ENCODE measurements at regions not wholly inside any gene's neighbourhood (a gene's known extent, or its start where the extent isn't known, plus 50 kb on each side); places are given as distances from the start of the nearest gene placed in this dataset.

DNA sequence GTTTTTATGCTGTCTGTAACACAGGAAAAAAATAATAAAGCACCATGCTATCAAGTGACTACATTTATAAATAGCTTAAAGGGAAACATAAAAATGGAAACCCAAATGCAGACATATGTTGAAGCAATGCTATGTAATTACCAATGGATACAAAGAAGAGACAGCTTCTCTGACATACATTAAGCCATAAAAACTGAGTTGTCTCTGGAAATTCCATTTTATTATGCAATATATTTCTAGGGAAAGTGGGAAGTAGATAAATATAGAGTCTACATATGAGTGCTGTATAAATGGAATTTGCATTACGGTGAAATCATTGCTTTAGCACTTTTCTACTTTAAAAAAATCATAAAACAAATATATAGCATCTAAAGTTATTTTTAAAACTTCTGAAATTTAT, 135.2 kb upstream of the COL11A1 start:
- Mint-ChIP-seq H3K36me3 (no peaks in the 10 kb centered on the region), H3K27ac (no peak overlapping the region), H3K9me3 (peaks cover 4% of the 10 kb centered on the region), H3K4me1 (no peaks in the 10 kb centered on the region), H3K4me3 (no peak overlapping the region)
- DNase-seq (ENCODE audit: low spot score in 2 of 2): no peak
- ATAC-seq: no peak

DNA sequence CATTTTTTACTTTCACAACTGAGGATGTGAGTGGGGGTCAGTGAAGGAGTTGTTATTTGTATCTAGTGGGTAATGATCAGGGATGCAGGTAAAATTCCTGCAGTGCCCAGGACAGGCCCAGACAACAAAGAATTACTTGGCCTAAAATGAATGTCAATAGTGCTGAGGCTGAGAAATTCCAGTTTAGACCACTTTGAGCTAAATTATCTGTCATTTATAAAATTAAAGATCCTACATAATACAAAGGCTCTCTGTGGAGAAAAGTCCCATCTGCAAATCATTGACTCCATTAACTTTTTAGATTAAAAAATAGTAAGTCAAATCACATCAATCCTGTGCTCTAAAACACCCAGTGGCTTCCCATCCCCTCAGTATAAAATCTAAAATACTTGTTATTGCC, 130.7 kb upstream of the COL11A1 start:
- ATAC-seq: no peak
- Mint-ChIP-seq H3K9me3 (peaks cover 4% of the 10 kb centered on the region), H3K27ac (no peak overlapping the region), H3K4me1 (no peaks in the 10 kb centered on the region), H3K4me3 (no peak overlapping the region), H3K36me3 (no peaks in the 10 kb centered on the region)
- no peak for DNase-seq (ENCODE audit: low spot score in 2 of 2)

DNA sequence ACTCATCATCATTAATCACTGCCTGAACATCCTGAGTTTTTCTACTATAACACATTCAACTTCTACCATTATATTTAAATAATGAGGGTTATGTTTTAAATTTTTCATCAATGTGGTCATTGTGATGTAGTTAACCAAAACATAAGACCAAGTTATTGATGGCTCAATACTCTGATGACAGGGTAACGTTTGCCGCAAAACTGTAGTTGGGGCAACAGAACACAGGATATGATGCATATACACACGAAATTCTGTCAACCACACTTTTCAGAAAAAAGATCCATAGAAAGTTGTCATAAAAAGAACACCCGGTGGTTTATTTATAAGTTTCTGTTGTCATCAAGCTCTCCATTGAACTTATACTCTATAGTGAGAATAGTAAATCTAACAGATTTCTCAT, 121.7 kb upstream of the COL11A1 start:
- H3K4me1 Mint-ChIP-seq: no peaks in the 10 kb centered on the region
- no peak overlapping the region for H3K4me3 Mint-ChIP-seq
- ATAC-seq (no peak), DNase-seq (ENCODE audit: low spot score in 2 of 2) (no peak)
- H3K36me3 Mint-ChIP-seq: no peaks in the 10 kb centered on the region
- H3K9me3 Mint-ChIP-seq: peaks cover 2% of the 10 kb centered on the region
- no peak overlapping the region for H3K27ac Mint-ChIP-seq

DNA sequence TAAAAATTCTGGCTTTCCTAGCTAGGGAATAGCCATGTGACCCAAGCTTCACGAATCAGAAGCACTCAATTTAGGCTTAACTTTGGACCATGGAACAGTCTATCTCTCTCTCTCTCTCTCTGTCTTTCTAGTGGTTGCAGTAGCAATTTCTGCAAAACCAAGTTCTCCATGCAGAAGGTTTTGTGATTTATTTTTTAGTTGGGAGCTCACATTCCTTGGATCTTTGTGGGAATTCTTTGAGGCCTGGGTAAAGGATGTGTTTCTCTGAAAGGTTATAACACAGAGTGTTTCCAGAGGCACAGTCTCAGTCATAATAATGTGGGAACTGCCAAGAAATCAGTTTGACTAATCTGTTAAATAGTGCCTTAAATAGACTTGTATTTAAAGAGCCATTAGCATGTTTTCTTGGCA, 112.3 kb upstream of the COL11A1 start:
- Mint-ChIP-seq H3K9me3 (peaks cover 17% of the 10 kb centered on the region), H3K36me3 (peaks cover 5% of the 10 kb centered on the region), H3K4me1 (no peaks in the 10 kb centered on the region), H3K4me3 (no peak overlapping the region), H3K27ac (no peak overlapping the region)
- DNase-seq (ENCODE audit: low spot score in 2 of 2): no peak
- ATAC-seq: no peak

DNA sequence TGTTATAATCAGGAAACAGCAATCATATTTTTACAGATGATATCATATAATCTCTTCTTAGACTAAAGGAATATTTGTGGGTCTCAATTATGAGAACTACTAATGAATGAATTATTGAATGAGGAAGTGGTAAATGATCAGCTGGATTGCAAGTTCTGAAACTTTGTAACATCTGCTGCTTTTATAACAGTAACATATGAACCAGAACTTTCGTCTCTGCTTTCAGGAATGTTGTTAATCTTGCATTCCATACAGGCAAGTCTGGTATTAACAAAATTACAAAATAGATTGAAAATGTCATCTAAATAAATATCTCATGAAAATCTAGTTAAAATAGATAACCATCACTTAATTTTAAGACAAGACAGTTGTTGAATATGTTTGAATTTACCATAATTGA, 110.5 kb upstream of the COL11A1 start:
- Mint-ChIP-seq H3K4me1 (no peaks in the 10 kb centered on the region), H3K36me3 (peaks cover 5% of the 10 kb centered on the region), H3K27ac (no peak overlapping the region), H3K9me3 (peaks cover 18% of the 10 kb centered on the region), H3K4me3 (no peak overlapping the region)
- no peak for DNase-seq (ENCODE audit: low spot score in 2 of 2)
- no peak for ATAC-seq

DNA sequence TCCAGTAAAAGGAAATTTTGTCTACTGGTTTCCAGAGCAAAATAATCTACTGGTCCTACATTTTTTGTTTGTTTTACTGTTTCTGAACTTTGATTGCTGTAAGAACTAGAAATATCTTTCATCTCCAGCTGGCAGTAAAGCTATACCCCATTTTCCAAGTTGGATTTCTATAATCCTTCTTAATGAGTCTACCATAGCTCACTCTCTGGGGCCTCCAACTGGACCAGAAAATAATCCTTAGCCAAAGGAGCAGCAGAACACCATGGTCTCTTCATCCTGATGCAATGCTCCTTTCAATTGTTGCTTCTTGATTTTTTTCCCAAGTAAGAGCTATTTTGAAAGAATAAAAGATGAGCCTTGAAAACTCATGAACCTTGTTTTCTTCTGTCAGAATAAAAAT, 110.0 kb upstream of the COL11A1 start:
- no peak for ATAC-seq
- no peak overlapping the region for H3K27ac Mint-ChIP-seq
- H3K4me3 Mint-ChIP-seq: no peak overlapping the region
- no peaks in the 10 kb centered on the region for H3K4me1 Mint-ChIP-seq
- peaks cover 16% of the 10 kb centered on the region for H3K9me3 Mint-ChIP-seq
- peaks cover 5% of the 10 kb centered on the region for H3K36me3 Mint-ChIP-seq
- no peak for DNase-seq (ENCODE audit: low spot score in 2 of 2)

DNA sequence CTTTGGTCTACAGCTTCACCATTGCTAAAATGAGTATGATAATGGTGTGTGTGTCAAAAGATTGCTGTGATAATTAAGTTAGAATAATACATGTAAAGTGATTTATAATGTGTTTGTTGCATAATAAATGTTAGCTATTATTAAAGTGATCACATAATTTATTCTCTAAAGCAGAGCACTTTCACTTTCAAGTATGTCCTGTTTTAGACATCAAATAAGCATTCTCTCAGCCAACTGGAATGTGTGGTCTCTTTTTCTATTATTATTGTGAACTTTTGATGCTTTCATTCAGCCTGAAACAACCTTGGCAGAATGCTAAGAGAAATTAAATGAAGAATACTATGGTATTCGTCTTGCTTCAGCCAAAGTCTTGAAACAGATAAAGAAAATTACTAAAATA, 102.8 kb upstream of the COL11A1 start:
- H3K4me3 Mint-ChIP-seq: no peak overlapping the region
- no peaks in the 10 kb centered on the region for H3K36me3 Mint-ChIP-seq
- DNase-seq (ENCODE audit: low spot score in 2 of 2) (no peak), ATAC-seq (no peak)
- H3K9me3 Mint-ChIP-seq: peaks cover 9% of the 10 kb centered on the region
- no peak overlapping the region for H3K27ac Mint-ChIP-seq
- H3K4me1 Mint-ChIP-seq: no peaks in the 10 kb centered on the region

DNA sequence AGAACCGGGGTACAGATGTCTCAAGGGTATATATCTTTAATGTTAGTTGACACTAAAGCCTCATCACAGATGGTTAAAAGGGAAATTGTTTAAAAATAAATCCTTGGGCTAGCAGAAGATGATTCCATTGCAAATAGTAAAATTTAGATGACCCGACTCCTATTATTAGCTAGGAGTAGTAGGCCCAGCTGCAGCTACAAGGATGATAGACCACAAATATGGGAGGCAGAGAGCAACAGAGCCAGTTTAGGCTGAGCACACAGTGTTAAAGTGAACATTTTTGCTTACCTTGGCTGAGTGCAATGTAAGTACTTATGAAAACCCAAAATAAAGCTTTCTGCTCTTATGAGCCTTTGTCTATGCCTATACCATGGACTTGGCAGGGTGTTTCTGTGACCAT, 100.5 kb upstream of the COL11A1 start:
- H3K9me3 Mint-ChIP-seq: peaks cover 6% of the 10 kb centered on the region
- H3K27ac Mint-ChIP-seq: no peak overlapping the region
- H3K4me1 Mint-ChIP-seq: no peaks in the 10 kb centered on the region
- H3K36me3 Mint-ChIP-seq: no peaks in the 10 kb centered on the region
- DNase-seq (ENCODE audit: low spot score in 2 of 2): no peak
- no peak for ATAC-seq
- H3K4me3 Mint-ChIP-seq: no peak overlapping the region

DNA sequence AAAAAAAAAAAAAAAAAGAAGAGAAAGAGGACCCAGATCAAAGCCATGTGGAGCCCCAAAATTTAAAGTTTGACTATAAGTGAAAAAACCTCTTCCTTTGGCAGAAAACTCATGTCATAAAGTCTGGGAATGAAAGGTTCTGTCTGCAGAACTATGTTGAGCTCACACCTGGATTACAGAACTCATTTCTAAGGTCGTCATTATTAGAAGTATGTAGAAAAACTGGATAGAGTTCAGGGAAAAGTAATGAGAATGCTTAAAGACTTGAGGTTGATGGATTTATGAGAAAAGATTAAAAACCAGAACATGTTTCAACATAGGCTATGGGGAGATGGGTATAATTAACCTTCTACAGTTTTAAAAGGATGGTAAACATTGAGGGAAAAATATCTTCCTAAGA, 90.7 kb upstream of the COL11A1 start:
- H3K36me3 Mint-ChIP-seq: no peaks in the 10 kb centered on the region
- H3K4me1 Mint-ChIP-seq: no peaks in the 10 kb centered on the region
- no peak overlapping the region for H3K4me3 Mint-ChIP-seq

DNA sequence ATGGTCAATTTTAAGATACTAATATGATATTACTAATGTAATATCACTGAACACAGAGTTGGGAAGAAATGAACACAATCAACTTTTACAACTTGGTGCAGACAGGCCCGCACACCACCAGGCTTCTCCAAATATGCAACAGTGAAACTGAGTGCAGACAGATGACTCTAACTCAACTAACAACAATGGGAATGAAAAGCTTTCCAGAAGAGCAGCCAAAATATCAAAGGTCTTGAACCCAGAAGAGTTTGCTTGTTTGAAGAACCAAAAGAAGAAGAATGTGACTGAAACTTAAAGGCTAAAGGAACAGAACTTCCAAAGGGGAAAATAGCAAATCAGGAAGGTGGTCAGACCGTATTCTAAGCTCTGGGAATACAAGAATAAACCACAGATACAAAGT, 89.8 kb upstream of the COL11A1 start:
- DNase-seq (ENCODE audit: low spot score in 2 of 2) (no peak), ATAC-seq (no peak)
- Mint-ChIP-seq H3K4me3 (no peak overlapping the region), H3K9me3 (peaks cover 3% of the 10 kb centered on the region), H3K27ac (no peak overlapping the region), H3K4me1 (no peaks in the 10 kb centered on the region), H3K36me3 (no peaks in the 10 kb centered on the region)

More for the DNA sequence above, 90.7 kb upstream of the COL11A1 start:
- Mint-ChIP-seq H3K27ac (no peak overlapping the region), H3K9me3 (peaks cover 3% of the 10 kb centered on the region)
- ATAC-seq (no peak), DNase-seq (ENCODE audit: low spot score in 2 of 2) (no peak)

DNA sequence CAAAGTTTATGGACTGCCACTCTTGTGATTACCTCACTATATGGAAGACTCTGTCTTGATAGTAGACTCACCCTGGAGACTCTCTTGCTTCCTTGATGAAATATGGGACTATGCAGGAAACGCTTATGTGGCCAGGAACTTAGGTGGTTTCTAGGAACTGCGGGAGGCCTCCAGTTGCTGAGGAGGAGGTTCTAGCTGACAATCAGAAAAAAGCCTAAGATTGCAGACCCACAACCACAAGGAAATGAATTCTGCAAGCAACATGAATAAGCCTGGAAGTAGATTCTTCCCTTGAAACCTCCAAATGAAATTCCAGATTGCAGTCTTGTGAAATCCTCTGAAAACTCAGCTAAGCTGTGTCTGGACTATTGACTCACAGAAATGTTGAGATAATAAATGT, 88.9 kb upstream of the COL11A1 start:
- DNase-seq (ENCODE audit: low spot score in 2 of 2) (no peak), ATAC-seq (no peak)
- H3K27ac Mint-ChIP-seq: no peak overlapping the region
- H3K4me3 Mint-ChIP-seq: no peak overlapping the region
- H3K4me1 Mint-ChIP-seq: no peaks in the 10 kb centered on the region
- H3K36me3 Mint-ChIP-seq: no peaks in the 10 kb centered on the region
- peaks cover 3% of the 10 kb centered on the region for H3K9me3 Mint-ChIP-seq

DNA sequence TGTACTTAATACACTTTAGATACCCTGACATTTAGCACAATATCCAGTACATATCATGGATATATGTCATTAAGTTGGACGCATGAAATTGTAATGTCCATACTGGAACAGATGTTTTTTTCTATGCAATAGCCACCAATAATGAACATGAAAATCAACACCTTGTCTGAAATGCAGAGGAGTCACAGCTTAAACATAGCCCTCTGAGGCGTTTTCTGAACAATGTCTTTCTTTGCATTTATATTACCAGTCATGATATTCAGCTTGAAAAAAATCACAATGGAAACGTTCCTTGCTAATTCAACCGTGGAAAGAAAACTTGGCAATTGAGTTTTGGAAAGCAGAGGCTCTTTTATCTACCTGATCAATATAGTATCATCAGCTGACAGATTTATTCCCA, 86.7 kb upstream of the COL11A1 start:
- DNase-seq (ENCODE audit: low spot score in 2 of 2): no peak
- H3K9me3 Mint-ChIP-seq: peaks cover 3% of the 10 kb centered on the region
- no peak for ATAC-seq
- no peak overlapping the region for H3K4me3 Mint-ChIP-seq
- H3K4me1 Mint-ChIP-seq: no peaks in the 10 kb centered on the region
- no peak overlapping the region for H3K27ac Mint-ChIP-seq
- H3K36me3 Mint-ChIP-seq: no peaks in the 10 kb centered on the region

DNA sequence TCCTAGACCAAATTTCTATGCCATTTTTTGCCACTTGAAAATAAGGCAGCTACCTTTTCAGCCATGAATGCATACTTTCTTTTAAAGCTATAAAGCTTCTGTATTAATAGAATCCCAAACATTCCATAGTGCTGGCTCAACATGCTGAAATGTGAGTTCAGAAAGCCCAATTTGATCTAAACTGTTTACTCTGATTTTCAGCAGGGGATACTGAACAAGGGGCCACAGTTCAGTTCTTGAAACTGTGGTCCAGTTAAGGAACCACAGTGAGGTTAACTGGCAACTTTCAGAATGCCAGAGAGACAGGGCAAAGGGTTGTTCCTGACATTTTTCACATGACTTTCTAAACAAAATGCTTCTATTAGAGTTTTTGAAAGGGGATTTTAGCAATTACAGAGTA, 85.7 kb upstream of the COL11A1 start:
- no peaks in the 10 kb centered on the region for H3K4me1 Mint-ChIP-seq
- no peaks in the 10 kb centered on the region for H3K36me3 Mint-ChIP-seq
- H3K9me3 Mint-ChIP-seq: peaks cover 3% of the 10 kb centered on the region
- ATAC-seq (no peak), DNase-seq (ENCODE audit: low spot score in 2 of 2) (no peak)
- H3K27ac Mint-ChIP-seq: no peak overlapping the region
- no peak overlapping the region for H3K4me3 Mint-ChIP-seq

DNA sequence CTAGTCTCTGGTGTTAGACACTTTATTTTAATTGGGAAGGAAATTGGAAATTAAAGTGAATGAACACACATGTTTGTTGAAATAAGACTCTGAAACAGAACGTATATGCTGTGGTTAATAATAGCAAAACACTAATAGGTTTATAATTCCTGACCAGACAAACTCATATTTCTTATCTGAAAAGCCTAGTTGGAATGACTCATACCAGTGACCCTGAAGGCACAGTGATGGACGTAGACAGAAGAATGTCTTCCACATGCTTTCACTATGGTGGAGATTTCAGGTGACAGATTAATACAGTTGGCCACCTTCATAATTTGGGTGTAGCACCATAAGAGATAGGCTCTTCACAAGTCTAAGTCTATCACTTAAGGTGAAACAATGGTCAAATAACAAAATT, 83.0 kb upstream of the COL11A1 start:
- DNase-seq (ENCODE audit: low spot score in 2 of 2): no peak
- ATAC-seq: no peak
- Mint-ChIP-seq H3K27ac (no peak overlapping the region), H3K36me3 (no peaks in the 10 kb centered on the region), H3K4me3 (no peak overlapping the region), H3K4me1 (no peaks in the 10 kb centered on the region), H3K9me3 (peaks cover 3% of the 10 kb centered on the region)

DNA sequence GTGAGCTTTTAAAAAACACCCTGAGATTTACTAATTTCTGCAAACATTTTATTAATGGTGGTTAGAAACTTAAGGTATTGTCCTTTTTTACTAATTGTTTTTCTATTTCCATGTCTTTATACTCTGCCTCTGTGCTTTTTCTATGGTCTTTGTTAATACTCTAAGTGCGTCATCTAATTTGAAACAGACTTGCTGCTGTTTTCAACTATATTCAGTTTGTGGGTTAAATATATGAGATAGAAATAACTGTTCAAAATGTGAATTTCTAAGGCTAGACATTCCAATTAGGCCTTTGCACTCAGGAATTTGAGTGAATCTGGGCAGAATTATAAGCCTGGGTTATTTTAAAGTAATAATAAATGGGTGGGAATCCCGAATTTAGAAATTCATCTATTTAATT, 82.4 kb upstream of the COL11A1 start:
- Mint-ChIP-seq H3K36me3 (no peaks in the 10 kb centered on the region), H3K4me1 (no peaks in the 10 kb centered on the region), H3K9me3 (peaks cover 3% of the 10 kb centered on the region), H3K27ac (no peak overlapping the region), H3K4me3 (no peak overlapping the region)
- DNase-seq (ENCODE audit: low spot score in 2 of 2) (no peak), ATAC-seq (no peak)

DNA sequence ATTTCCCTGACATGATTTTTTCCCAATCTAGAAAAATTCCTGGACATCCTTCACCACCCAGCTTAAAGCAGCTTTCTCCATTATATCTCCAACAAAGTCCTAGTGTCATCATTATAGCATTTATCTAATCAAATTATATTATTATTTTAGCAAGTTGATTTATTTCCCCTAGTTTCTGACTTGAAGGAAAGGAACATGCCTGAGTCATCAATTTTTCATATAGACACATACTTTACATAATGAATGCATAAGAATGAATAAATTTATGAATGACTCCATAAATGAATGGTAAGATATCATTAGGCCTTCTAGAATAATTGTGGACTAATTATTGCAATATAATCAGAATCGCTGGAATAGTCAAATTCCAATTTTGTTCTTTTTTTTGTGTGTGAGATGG, 79.4 kb upstream of the COL11A1 start:
- H3K27ac Mint-ChIP-seq: no peak overlapping the region
- DNase-seq (ENCODE audit: low spot score in 2 of 2): no peak
- H3K36me3 Mint-ChIP-seq: no peaks in the 10 kb centered on the region
- no peak overlapping the region for H3K4me3 Mint-ChIP-seq
- ATAC-seq: no peak
- H3K4me1 Mint-ChIP-seq: no peaks in the 10 kb centered on the region
- peaks cover 11% of the 10 kb centered on the region for H3K9me3 Mint-ChIP-seq

DNA sequence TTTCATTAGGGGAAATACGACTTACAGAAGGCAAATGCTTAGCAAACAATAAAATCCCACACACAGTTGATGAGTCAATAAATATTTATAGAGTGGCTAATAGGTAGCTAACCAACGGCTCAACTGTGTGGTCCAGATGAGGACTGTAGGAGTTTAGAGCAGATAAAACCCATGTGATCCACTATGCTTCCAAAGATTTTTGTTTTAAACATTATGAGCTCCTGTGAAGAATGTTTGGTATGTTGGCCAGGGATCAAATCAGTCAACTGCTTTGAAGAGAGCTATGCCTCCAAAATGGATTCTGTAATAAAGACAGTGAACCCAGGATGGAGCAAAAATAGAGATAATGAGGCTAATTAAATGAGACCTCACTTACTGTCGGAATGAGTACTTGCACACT, 72.3 kb upstream of the COL11A1 start:
- Mint-ChIP-seq H3K4me3 (no peak overlapping the region), H3K4me1 (no peaks in the 10 kb centered on the region), H3K9me3 (peaks cover 11% of the 10 kb centered on the region), H3K36me3 (no peaks in the 10 kb centered on the region), H3K27ac (no peak overlapping the region)
- DNase-seq (ENCODE audit: low spot score in 2 of 2) (no peak), ATAC-seq (no peak)

Measured in stimulated activated effector memory CD8-positive, alpha-beta T cell treated with anti-CD3 and anti-CD28 coated beads, Interleukin-12 subunit alpha, Interleukin-12 subunit beta, amount 100 ng/mL, for 72 hours (primary cell).